Neural progenitor cell (in vitro differentiated cells): ENCODE measurements at regions not wholly inside any gene's neighbourhood (a gene's known extent, or its start where the extent isn't known, plus 50 kb on each side); places are given as distances from the start of the nearest gene placed in this dataset.
A peak's percentile ranks its signal among the peaks of the same experiment; 100 is the strongest.

Source experiments
- DNase-seq: peaks from one replicate; pipeline ENCODE4 v3.0.0-alpha.2; 2016; ENCODE audit warnings: low spot score
- H2AFZ ChIP-seq: fragments of 200-600 bp; sonication (generic); replicated peaks from 2 replicates; pipeline ENCODE4 v1.6.1; 2016; ENCODE audit warnings: antibody characterized with exemption
- H3F3A ChIP-seq: fragments of 200-600 bp; sonication (generic); 2 replicates; pipeline ENCODE4 v1.6.1; 2016; ENCODE audit warnings: antibody characterized with exemption, low read depth
- H3K27ac ChIP-seq: fragments of 200-600 bp; sonication (generic); 2 replicates; pipeline ENCODE4 v1.5.1; 2016; ENCODE audit warnings: mild to moderate bottlenecking
- H3K27me3 ChIP-seq: fragments of 200-600 bp; sonication (generic); 2 replicates; pipeline ENCODE4 v1.6.1; 2016; ENCODE audit warnings: mild to moderate bottlenecking, moderate library complexity
- H3K36me3 ChIP-seq: fragments of 200-600 bp; sonication (generic); 2 replicates; pipeline ENCODE4 v1.5.1; 2016
- H3K4me1 ChIP-seq: fragments of 200-600 bp; sonication (generic); 2 replicates; pipeline ENCODE4 v1.6.1; 2016; ENCODE audit warnings: mixed run types
- H3K4me2 ChIP-seq: fragments of 200-600 bp; sonication (generic); 2 replicates; pipeline ENCODE4 v1.6.1; 2016
- H3K4me3 ChIP-seq: fragments of 200-600 bp; sonication (generic); 2 replicates; pipeline ENCODE4 v1.5.1; 2016
- H3K79me2 ChIP-seq: fragments of 200-600 bp; sonication (generic); 2 replicates; pipeline ENCODE4 v1.6.1; 2016; ENCODE audit warnings: low read depth
- H3K9ac ChIP-seq: fragments of 200-600 bp; sonication (generic); 2 replicates; pipeline ENCODE4 v1.6.1; 2016
- H3K9me3 ChIP-seq: fragments of 200-600 bp; sonication (generic); 2 replicates; pipeline ENCODE4 v1.5.1; 2016; ENCODE audit warnings: low read depth
- H4K20me1 ChIP-seq: fragments of 200-600 bp; sonication (generic); 2 replicates; pipeline ENCODE4 v1.6.1; 2016; ENCODE audit warnings: low read depth
- H3K27ac Mint-ChIP-seq: 3 replicates; pipeline ENCODE4 v1.8.0; 2021; ENCODE audit warnings: mixed read lengths
- H3K27me3 Mint-ChIP-seq: 2 replicates; pipeline ENCODE4 v1.8.0; 2022; ENCODE audit warnings: low read depth, mild to moderate bottlenecking, inconsistent platforms, moderate library complexity, mixed read lengths; ENCODE audit not compliant: insufficient read depth
- H3K36me3 Mint-ChIP-seq: 3 replicates; pipeline ENCODE4 v1.8.0; 2021; ENCODE audit warnings: mixed read lengths
- H3K4me1 Mint-ChIP-seq: 3 replicates; pipeline ENCODE4 v1.8.0; 2021; ENCODE audit warnings: mixed read lengths
- H3K4me3 Mint-ChIP-seq: 3 replicates; pipeline ENCODE4 v1.8.0; 2021; ENCODE audit warnings: mild to moderate bottlenecking, moderate library complexity, mixed read lengths
- H3K9me3 Mint-ChIP-seq: 3 replicates; pipeline ENCODE4 v1.8.0; 2020; ENCODE audit warnings: mixed read lengths
- CTCF ChIP-seq: fragments of 200-600 bp; sonication (generic); IDR thresholded peaks from 2 replicates; pipeline ENCODE4 v1.5.1; 2017; ENCODE audit warnings: antibody characterized with exemption, mild to moderate bottlenecking
- EZH2 ChIP-seq: fragments of 200-600 bp; sonication (generic); IDR thresholded peaks from 2 replicates; pipeline ENCODE4 v1.6.1; 2017; ENCODE audit warnings: antibody characterized with exemption, mild to moderate bottlenecking, moderate library complexity
- EZH2phosphoT487 ChIP-seq: fragments of 200-600 bp; sonication (generic); IDR thresholded peaks from 2 replicates; pipeline ENCODE4 v1.6.1; 2017; ENCODE audit warnings: antibody characterized with exemption

- no peak overlapping the region for H3K4me2 ChIP-seq
- no peaks in the 10 kb centered on the region for H3K9me3 ChIP-seq
- Mint-ChIP-seq H3K36me3 (no peaks in the 10 kb centered on the region), H3K9me3 (peaks cover 16% of the 10 kb centered on the region), H3K27ac (no peak overlapping the region), H3K27me3 (peaks cover 3% of the 10 kb centered on the region), H3K4me3 (no peak overlapping the region), H3K4me1 (peaks cover 18% of the 10 kb centered on the region)
- TF ChIP-seq CTCF: no peak
- no peaks in the 10 kb centered on the region for H3K27me3 ChIP-seq
- H2AFZ ChIP-seq: no peak overlapping the region
- no peaks in the 10 kb centered on the region for H4K20me1 ChIP-seq
- H3F3A ChIP-seq: no peaks in the 10 kb centered on the region
- H3K9ac ChIP-seq: no peak overlapping the region
- H3K27ac ChIP-seq: no peak overlapping the region
- no peaks in the 10 kb centered on the region for H3K79me2 ChIP-seq
- H3K36me3 ChIP-seq: no peaks in the 10 kb centered on the region
- DNase-seq: no peak
- H3K4me3 ChIP-seq: no peak overlapping the region
- H3K4me1 ChIP-seq: peaks cover 25% of the 10 kb centered on the region
Measured at GRCh38 chr3:182530316-182530715, 263.0 kb upstream of the ATP11B start.

DNA sequence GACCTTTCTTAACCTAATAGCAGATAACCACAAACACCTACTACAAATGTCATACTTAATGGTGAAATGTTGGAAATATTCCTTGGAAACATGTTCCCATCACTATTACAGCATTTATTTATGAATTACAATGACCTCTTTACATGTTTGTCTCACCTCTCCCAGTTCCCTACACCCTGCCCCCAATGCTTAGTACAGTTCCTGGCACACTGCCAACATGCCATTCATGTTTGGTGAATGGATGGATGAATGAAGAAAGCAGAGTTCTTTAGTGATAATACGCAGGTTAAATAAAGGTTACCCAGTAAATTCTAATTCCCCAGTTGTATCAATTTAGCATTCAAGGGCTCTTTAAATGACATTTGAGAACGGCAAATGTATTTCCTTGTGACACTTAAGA lies 259.9 kb upstream of the ATP11B start:
- no peak overlapping the region for H3K9ac ChIP-seq
- no peak for TF ChIP-seq EZH2phosphoT487
- no peak for TF ChIP-seq EZH2
- TF ChIP-seq CTCF: no peak
- no peak overlapping the region for H2AFZ ChIP-seq
- no peak for DNase-seq
- H3K27ac ChIP-seq: no peak overlapping the region
- no peak overlapping the region for H3K4me2 ChIP-seq
- Mint-ChIP-seq H3K27ac (no peak overlapping the region), H3K4me1 (peaks cover 4% of the 10 kb centered on the region), H3K36me3 (no peaks in the 10 kb centered on the region), H3K27me3 (peaks cover 3% of the 10 kb centered on the region), H3K9me3 (peaks cover 23% of the 10 kb centered on the region), H3K4me3 (peak overlapping the region; percentile 1)
- no peaks in the 10 kb centered on the region for H4K20me1 ChIP-seq
- no peak overlapping the region for H3K4me3 ChIP-seq
- H3F3A ChIP-seq: no peaks in the 10 kb centered on the region
- no peaks in the 10 kb centered on the region for H3K9me3 ChIP-seq
- H3K4me1 ChIP-seq: peaks cover 18% of the 10 kb centered on the region
- H3K79me2 ChIP-seq: no peaks in the 10 kb centered on the region
- no peaks in the 10 kb centered on the region for H3K36me3 ChIP-seq
- H3K27me3 ChIP-seq: no peaks in the 10 kb centered on the region

GRCh38 chr3:182544542-182544941 lies 248.8 kb upstream of the ATP11B start:
- Histone ChIP-seq H3K4me3 (no peak overlapping the region), H2AFZ (peak overlapping the region; percentile 82), H3K9ac (no peak overlapping the region), H3K9me3 (no peaks in the 10 kb centered on the region), H3K4me2 (no peak overlapping the region), H3K27ac (no peak overlapping the region), H3F3A (no peaks in the 10 kb centered on the region), H3K27me3 (no peaks in the 10 kb centered on the region), H4K20me1 (no peaks in the 10 kb centered on the region), H3K79me2 (no peaks in the 10 kb centered on the region), H3K4me1 (no peaks in the 10 kb centered on the region), H3K36me3 (no peaks in the 10 kb centered on the region)
- Mint-ChIP-seq H3K27me3 (no peaks in the 10 kb centered on the region), H3K4me3 (no peak overlapping the region), H3K4me1 (no peaks in the 10 kb centered on the region), H3K36me3 (no peaks in the 10 kb centered on the region), H3K27ac (no peak overlapping the region), H3K9me3 (no peaks in the 10 kb centered on the region)
- DNase-seq: no peak
- TF ChIP-seq CTCF (no peak), EZH2 (no peak), EZH2phosphoT487 (no peak)

GRCh38 chr3:182562274-182562673 lies 231.0 kb upstream of the ATP11B start:
- Histone ChIP-seq H3K79me2 (no peaks in the 10 kb centered on the region), H3K4me3 (no peak overlapping the region), H3K4me2 (no peak overlapping the region), H2AFZ (no peak overlapping the region), H3K9me3 (peaks cover 7% of the 10 kb centered on the region), H3K9ac (no peak overlapping the region), H3K27ac (no peak overlapping the region), H4K20me1 (no peaks in the 10 kb centered on the region), H3F3A (peaks cover 3% of the 10 kb centered on the region), H3K4me1 (peaks cover 30% of the 10 kb centered on the region), H3K36me3 (no peaks in the 10 kb centered on the region), H3K27me3 (no peaks in the 10 kb centered on the region)
- DNase-seq: no peak
- no peak overlapping the region for H3K27ac Mint-ChIP-seq
- no peak overlapping the region for H3K4me3 Mint-ChIP-seq
- H3K27me3 Mint-ChIP-seq: peaks cover 2% of the 10 kb centered on the region
- peaks cover 30% of the 10 kb centered on the region for H3K9me3 Mint-ChIP-seq
- peaks cover 8% of the 10 kb centered on the region for H3K36me3 Mint-ChIP-seq
- TF ChIP-seq EZH2 (no peak), EZH2phosphoT487 (no peak), CTCF (no peak)
- H3K4me1 Mint-ChIP-seq: peaks cover 38% of the 10 kb centered on the region
